ENCODE measurements at regions not wholly inside any gene's neighbourhood (a gene's known extent, or its start where the extent isn't known, plus 50 kb on each side); places are given as distances from the start of the nearest gene placed in this dataset.

- no peak for FAIRE-seq
- DNase-seq (ENCODE audit: insufficient read length, low spot score) = no peak
- no peak for TF ChIP-seq POLR2A (IDR thresholded peaks at IDR 0.05; ENCODE audit: low read depth, low read length)
These were observed 844.3 kb downstream of the GALC start for GRCh38 chr14:87148655-87149054.

- DNase-seq (ENCODE audit: insufficient read length, low spot score) (no peak), FAIRE-seq (no peak)
- TF ChIP-seq POLR2A (IDR thresholded peaks at IDR 0.05; ENCODE audit: low read depth, low read length) = no peak
These were observed 850.3 kb downstream of the GALC start for GRCh38 chr14:87142551-87143211.

GRCh38 chr14:87141801-87142200, 851.2 kb downstream of the GALC start:
- DNase-seq (ENCODE audit: insufficient read length, low spot score) (no peak), FAIRE-seq (no peak)
- no peak for TF ChIP-seq POLR2A (IDR thresholded peaks at IDR 0.05; ENCODE audit: low read depth, low read length)

- DNase-seq (ENCODE audit: insufficient read length, low spot score) (no peak), FAIRE-seq (no peak)
- TF ChIP-seq POLR2A (IDR thresholded peaks at IDR 0.05; ENCODE audit: low read depth, low read length) = no peak
These were observed 853.7 kb downstream of the GALC start for GRCh38 chr14:87139299-87139698.

- DNase-seq (ENCODE audit: insufficient read length, low spot score) = no peak
- TF ChIP-seq POLR2A (IDR thresholded peaks at IDR 0.05; ENCODE audit: low read depth, low read length) = no peak
- no peak for FAIRE-seq
These were observed 859.7 kb downstream of the GALC start for GRCh38 chr14:87133073-87133801.

GRCh38 chr14:87131879-87132278, 861.1 kb downstream of the GALC start:
- no peak for TF ChIP-seq POLR2A (IDR thresholded peaks at IDR 0.05; ENCODE audit: low read depth, low read length)
- no peak for DNase-seq (ENCODE audit: insufficient read length, low spot score)
- FAIRE-seq = no peak

GRCh38 chr14:87122166-87122565, 870.8 kb downstream of the GALC start:
- DNase-seq (ENCODE audit: insufficient read length, low spot score) (no peak), FAIRE-seq (no peak)
- no peak for TF ChIP-seq POLR2A (IDR thresholded peaks at IDR 0.05; ENCODE audit: low read depth, low read length)

- FAIRE-seq (no peak), DNase-seq (ENCODE audit: insufficient read length, low spot score) (no peak)
- TF ChIP-seq POLR2A (IDR thresholded peaks at IDR 0.05; ENCODE audit: low read depth, low read length) = no peak
These were observed 871.3 kb downstream of the GALC start for GRCh38 chr14:87121716-87122115.

- DNase-seq (ENCODE audit: insufficient read length, low spot score) (no peak), FAIRE-seq (no peak)
- TF ChIP-seq POLR2A (IDR thresholded peaks at IDR 0.05; ENCODE audit: low read depth, low read length) = no peak
These were observed 877.7 kb downstream of the GALC start for GRCh38 chr14:87115234-87115633.

GRCh38 chr14:87113286-87113685, 879.7 kb downstream of the GALC start:
- FAIRE-seq (no peak), DNase-seq (ENCODE audit: insufficient read length, low spot score) (no peak)
- no peak for TF ChIP-seq POLR2A (IDR thresholded peaks at IDR 0.05; ENCODE audit: low read depth, low read length)

GRCh38 chr14:87111741-87112140, 881.2 kb downstream of the GALC start:
- no peak for TF ChIP-seq POLR2A (IDR thresholded peaks at IDR 0.05; ENCODE audit: low read depth, low read length)
- DNase-seq (ENCODE audit: insufficient read length, low spot score) = no peak

GRCh38 chr14:87111126-87111525, 881.9 kb downstream of the GALC start:
- DNase-seq (ENCODE audit: insufficient read length, low spot score) (no peak), FAIRE-seq (no peak)
- no peak for TF ChIP-seq POLR2A (IDR thresholded peaks at IDR 0.05; ENCODE audit: low read depth, low read length)

More at GRCh38 chr14:87111741-87112140, 881.2 kb downstream of the GALC start:
- no peak for FAIRE-seq

GRCh38 chr14:87109271-87109670, 883.7 kb downstream of the GALC start:
- TF ChIP-seq POLR2A (IDR thresholded peaks at IDR 0.05; ENCODE audit: low read depth, low read length) = no peak
- no peak for DNase-seq (ENCODE audit: insufficient read length, low spot score)
- FAIRE-seq = no peak

GRCh38 chr14:87108726-87109125, 884.3 kb downstream of the GALC start:
- no peak for DNase-seq (ENCODE audit: insufficient read length, low spot score)
- no peak for TF ChIP-seq POLR2A (IDR thresholded peaks at IDR 0.05; ENCODE audit: low read depth, low read length)
- no peak for FAIRE-seq

- no peak for TF ChIP-seq POLR2A (IDR thresholded peaks at IDR 0.05; ENCODE audit: low read depth, low read length)
- FAIRE-seq = no peak
- no peak for DNase-seq (ENCODE audit: insufficient read length, low spot score)
These were observed 890.1 kb downstream of the GALC start for GRCh38 chr14:87102811-87103378.
